ENCODE measurements at regions not wholly inside any gene's neighbourhood (a gene's known extent, or its start where the extent isn't known, plus 50 kb on each side); places are given as distances from the start of the nearest gene placed in this dataset.
"Not testable (repeated sequence)": the region's sequence is repeated elsewhere in the genome, so short reads cannot be mapped to it uniquely, and the experiment has no call there.

- no peak for DNase-seq
Measured at GRCh38 chr7:110418659-110419280, 672.2 kb upstream of the LRRN3 start.

GRCh38 chr7:110420788-110421187 lies 670.1 kb upstream of the LRRN3 start:
- no peak for DNase-seq

- DNase-seq = no peak
Measured at GRCh38 chr7:110421490-110422241, 669.3 kb upstream of the LRRN3 start.

GRCh38 chr7:110432061-110432553 lies 658.8 kb upstream of the LRRN3 start:
- no peak for DNase-seq

- not testable (repeated sequence) for DNase-seq
Measured at GRCh38 chr7:110438926-110439325, 652.0 kb upstream of the LRRN3 start.

- DNase-seq = peak; percentile 15 to 67 (median 48)
Measured at GRCh38 chr7:110442381-110442837, 648.5 kb upstream of the LRRN3 start.

- DNase-seq = no peak
Measured at GRCh38 chr7:110446658-110447057, 644.3 kb upstream of the LRRN3 start.

GRCh38 chr7:110448918-110449317 lies 642.0 kb upstream of the LRRN3 start:
- DNase-seq = no peak

- DNase-seq = no peak
Measured at GRCh38 chr7:110454713-110455112, 636.2 kb upstream of the LRRN3 start.

- no peak for DNase-seq
Measured at GRCh38 chr7:110461621-110462020, 629.3 kb upstream of the LRRN3 start.

GRCh38 chr7:110470420-110470819 lies 620.5 kb upstream of the LRRN3 start:
- peak in 1 of 3 experiments; percentile 29 for DNase-seq

GRCh38 chr7:110472419-110472818 lies 618.5 kb upstream of the LRRN3 start:
- not testable (repeated sequence) for DNase-seq

- DNase-seq = no peak
Measured at GRCh38 chr7:110480964-110481363, 610.0 kb upstream of the LRRN3 start.

GRCh38 chr7:110483553-110483952 lies 607.4 kb upstream of the LRRN3 start:
- no peak for DNase-seq

- no peak for DNase-seq
Measured at GRCh38 chr7:110484356-110484755, 606.6 kb upstream of the LRRN3 start.

GRCh38 chr7:110486549-110486948 lies 604.4 kb upstream of the LRRN3 start:
- DNase-seq = no peak

- no peak for DNase-seq
Measured at GRCh38 chr7:110502888-110503465, 588.0 kb upstream of the LRRN3 start.

- no peak for DNase-seq
Measured at GRCh38 chr7:110507369-110507768, 583.6 kb upstream of the LRRN3 start.

- DNase-seq = no peak
Measured at GRCh38 chr7:110507832-110508231, 583.1 kb upstream of the LRRN3 start.

- DNase-seq = not testable (repeated sequence)
Measured at GRCh38 chr7:110514975-110515551, 575.9 kb upstream of the LRRN3 start.

GRCh38 chr7:110519851-110520250 lies 571.1 kb upstream of the LRRN3 start:
- DNase-seq = no peak

GRCh38 chr7:110521357-110521911 lies 569.5 kb upstream of the LRRN3 start:
- no peak for DNase-seq

Data from NCI-H1417 (cell line).